IPS DF 4.7 (cell line): ENCODE measurements at regions not wholly inside any gene's neighbourhood (a gene's known extent, or its start where the extent isn't known, plus 50 kb on each side); places are given as distances from the start of the nearest gene placed in this dataset.

Source experiments
- DNase-seq: peaks from one replicate; pipeline ENCODE4 v3.0.0-alpha.2; 2013; ENCODE audit warnings: low spot score; ENCODE audit errors: extremely low read depth

DNA sequence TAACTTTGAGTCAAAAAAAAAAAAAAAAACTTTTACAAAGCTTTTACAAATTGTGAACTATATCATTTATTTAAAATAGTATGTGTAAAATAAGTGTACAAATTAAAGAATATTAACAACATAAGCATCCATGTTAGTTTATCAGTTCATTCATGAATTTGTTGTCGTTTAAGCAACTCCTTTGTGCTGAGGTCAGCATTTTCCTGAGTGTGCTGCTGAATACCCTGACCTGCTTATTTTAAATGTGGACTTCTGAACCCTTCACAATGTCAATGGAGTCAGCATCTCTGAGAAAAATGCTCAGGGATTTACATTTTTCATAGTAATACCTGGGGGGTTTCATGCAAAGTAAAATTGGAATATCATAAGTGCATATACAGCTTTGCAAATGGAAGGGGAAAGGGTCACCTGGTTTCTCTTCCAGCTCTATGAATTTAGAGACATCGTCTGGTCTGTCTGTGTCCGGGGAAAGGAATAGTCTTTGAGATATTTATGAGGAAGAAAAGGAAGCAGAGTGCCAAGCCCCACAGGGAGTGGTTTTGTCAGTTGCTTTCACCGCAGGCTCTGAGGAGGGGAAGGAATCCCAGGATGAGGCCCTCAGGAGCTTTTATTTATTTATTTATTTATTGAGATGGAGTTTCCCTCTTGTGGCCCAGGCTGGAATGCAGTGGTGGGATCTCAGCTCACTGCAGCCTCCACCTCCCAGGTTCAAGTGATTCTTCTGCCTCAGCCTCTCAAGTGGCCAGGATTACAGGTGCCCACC, 125.5 kb upstream of the SVIL start:
- DNase-seq = no peak

DNA sequence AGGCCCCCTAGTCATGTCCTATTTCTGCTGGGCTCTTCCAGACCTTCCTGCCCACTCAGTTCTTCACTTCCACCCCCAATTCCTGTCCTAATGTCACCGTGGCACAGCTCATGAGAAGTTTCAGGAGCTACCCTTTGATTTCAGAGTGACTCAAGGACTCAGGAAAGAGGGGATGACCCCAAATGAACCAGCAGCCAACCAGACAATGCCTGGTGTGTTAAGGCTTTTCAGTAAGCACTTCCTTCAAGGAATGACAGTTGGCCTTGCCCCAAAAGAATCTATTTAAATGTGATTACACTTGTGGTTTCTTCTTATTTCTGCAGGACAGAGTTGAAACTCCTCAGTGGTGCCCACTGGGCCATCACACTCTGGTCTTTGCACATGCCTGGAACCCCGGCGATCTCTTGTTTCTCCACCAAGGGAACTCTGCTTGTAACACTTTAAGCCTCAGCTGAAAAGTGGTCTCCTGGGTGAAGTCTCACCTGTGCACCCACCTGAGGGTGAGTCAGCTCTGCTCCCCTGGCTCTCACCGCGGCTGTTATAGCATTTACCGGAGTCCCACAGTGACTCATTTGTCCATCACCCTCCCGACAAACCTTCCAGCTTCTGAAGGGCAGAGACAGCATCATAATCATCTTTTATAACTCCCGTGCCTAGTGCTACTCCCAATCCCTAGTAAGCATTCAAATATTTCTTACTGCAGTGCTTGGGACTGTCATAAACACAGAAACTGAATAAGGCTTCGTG, 123.0 kb upstream of the SVIL start:
- DNase-seq = no peak

DNA sequence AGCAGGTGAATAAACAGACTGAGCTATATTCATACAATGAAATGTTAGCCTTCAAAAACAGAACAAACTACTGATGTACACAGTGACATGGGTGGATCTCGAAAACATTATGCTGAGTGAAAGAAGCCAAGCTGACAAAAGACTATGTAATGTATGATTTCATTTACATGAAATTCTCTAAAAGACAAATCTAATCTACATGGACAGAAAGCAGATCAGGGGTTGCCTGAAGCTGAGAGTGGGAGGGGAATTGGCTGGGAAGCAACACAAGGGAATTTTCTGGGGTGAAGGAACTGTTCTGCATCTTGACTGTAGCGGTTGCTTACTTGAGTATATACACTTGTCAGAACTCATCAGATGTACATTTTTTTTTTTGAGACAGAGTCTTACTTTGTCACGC, 121.7 kb upstream of the SVIL start:
- DNase-seq = no peak

DNA sequence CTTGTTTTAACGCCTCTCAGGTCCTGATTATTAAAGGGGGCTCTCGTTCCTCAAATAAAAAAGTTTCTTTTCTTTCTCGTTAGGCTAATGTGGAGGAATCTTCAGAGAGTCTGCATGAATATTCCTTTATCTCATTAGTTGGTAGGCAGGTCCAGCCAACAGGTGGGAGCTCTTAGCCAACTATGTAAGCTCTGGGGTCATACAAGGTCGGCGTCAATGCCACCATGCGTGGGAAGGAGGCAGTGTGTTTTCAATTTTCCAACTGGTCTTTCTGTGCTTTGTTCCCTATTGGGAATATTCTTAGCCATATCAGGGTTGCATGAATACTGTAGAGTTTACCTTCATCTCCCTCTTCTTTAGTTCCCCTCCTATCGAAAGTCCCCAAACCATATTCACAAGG, 118.5 kb upstream of the SVIL start:
- no peak for DNase-seq

DNA sequence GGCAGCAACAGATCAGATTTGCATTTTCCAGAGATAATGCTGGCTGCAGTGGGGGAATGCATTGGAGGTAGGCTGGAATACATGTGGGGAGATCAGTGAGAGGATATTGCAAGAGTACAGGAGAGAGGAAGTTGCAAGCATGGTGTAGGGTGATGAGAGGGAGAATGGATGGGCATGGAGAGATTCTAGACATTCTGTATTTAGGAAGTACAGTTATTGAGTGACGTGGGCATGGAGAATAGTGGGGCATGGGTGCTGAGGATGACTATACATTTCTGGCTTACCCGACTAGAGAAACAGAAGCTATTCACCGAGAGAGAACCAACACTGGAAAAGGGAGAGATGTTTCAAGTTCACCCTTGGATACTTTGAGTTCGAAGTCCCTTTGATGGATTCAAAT, 116.9 kb upstream of the SVIL start:
- no peak for DNase-seq

DNA sequence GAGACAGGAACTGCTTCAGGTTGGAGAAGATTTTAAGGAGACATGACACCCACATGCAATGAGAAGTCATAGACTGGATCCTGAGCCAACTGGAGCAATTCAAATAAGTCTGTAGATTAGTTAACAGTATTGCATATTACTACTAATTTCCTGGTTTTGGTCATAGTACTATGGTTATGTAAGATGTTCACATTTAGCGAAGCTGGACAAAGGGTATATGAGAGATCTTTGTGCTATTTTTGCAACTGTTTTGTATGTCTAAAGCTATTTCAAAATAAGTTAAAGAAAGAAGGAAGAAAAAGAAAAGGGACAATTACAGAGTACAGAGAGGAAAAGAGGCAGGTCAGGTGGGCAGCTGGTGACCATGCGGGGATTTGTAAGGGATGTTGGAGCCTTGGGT, 116.5 kb upstream of the SVIL start:
- no peak for DNase-seq

DNA sequence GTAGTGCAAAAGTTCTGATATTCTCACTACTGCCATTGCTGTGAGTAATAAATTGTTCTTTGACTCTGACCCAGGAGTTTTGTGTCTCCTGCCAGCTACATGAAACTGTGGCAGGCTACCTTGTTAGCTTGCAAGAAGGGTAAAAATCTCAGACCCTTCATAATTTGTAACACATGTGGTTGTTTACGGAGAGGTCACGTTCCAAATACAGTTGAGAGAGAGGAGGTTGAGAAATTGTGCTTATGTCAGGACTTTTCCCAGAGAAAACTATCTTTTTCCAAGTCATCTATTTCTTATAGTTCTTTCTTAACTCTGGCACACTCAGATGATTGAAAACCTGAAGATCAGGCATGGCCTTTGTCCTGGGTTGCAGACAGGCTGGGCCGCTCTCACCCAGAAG, 114.4 kb upstream of the SVIL start:
- no peak for DNase-seq

DNA sequence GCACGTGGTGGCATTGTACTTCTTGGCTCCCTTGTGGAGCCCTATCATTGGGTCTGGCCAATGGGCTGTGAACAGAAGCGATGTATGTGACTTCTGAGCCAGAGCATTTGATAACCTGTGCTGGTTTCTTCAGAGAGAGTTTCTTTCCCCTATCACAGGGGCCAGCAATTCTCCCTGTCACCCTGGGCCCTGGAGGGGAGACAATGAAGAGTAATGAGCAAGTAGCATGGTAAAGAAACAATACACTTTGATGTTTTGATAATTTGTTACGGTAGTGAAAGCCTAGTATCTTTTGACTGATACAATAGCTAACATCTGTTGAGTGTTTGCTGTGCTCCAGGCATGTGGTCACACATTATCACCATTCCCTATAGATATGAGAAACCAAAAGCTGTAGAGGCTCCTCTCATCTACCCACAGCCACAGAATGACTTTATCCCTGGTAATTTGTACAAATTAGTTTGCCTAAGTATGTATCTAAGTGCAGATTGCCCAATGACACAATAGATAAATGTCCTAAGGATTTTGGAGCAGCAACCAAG, 113.4 kb upstream of the SVIL start:
- DNase-seq = no peak

DNA sequence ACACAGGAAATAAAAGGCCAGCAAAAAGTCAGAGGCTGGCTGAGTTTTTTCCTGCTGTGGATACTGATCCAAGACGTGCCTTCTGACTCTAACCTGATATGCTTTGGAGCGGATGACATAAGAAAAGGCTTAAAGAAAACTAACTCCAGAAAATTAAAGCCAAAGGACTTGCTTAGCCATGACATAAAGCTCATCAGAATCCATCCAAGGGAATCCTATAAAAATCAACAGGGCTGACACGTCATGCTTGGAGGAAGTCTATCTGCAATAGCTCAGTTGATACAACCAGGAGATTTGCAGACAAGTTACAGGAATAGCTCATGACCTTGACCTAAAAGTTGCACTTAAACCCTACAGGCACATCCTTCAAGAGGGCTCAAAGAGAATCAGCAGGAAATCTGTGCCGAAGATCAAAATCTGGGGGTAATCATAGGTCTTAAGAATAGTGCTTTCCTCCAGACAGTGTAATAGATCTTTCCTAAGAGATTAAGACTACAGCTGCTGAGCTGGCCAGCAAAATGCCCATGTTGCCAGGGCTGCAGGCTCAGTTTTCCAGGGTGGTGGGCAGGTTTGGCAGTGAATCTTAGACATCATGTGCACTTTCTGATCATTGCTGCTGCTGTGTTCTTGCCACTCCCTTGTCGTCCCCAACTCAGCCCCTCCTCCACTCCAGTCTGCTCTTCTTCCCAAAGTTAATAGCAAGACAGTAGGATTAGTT, 111.5 kb upstream of the SVIL start:
- DNase-seq = no peak

DNA sequence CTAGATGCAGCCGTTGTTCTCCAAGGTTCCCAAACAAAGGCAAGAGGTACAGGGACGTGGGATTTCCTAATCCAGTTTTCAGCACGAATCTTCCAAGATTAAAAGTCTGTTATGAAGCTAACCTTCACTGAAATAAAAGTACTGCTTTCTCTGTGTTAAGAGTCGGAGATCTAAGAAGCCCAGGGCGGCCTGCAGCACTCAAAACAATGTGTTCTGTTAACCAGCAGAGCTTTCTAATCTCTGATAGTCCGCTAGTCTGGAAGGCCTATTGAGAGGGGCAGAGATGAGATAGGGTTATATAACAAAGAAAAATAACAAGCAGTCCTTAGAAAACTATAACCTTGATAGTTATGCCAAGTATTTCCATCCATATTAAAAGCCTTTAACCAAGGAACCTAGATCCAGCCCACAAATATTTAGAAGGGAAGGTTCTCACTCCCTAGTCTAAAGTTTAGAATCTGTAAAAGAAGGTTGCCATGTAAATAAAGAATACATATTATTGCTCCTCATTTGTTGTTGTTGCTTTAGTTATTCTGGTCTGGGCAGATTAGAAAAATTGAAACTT, 106.3 kb upstream of the SVIL start:
- DNase-seq = no peak

DNA sequence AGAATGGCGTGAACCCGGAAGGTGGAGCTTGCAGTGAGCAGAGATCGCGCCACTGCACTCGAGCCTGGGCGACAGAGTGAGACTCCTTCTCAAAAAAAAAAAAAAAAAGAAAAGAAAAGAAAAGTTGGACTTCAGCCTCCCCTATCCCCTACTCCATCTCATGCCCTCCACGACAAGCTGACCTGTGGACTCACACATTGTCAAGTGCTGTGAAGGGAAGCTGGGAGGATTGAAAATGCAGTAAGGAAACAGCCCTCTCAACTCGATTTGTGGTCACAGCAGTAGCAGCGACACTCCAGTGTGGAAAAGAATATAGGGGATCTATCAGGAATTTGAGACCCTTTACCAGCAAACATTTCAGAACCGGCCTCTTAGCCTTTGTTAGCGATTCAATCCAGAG, 103.6 kb upstream of the SVIL start:
- no peak for DNase-seq

DNA sequence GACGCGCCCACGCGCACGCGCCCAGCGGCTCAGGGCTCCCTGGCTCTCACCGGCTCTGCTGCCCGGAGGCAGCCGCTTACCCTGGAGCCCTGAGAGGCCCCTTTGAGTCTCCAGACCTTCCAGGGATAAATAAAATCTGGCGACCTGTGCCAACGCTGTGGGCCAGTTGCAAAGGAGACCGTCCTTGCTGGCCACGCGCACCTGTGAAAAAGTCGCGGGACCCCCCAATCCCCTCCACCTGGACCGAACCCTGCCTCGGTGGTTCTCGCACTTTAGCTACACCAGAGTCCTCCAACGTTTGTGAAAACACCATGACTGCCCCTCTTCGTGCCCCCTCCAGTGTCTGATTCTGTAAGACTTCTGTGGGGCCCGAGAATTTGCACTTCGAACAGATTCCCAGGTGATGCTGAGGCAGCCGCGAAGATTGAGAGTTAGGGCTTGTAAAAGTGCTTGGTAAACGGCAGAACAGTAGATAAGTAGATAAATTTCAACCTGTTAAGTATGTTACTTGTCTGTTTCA, 102.4 kb upstream of the SVIL start:
- DNase-seq = no peak

DNA sequence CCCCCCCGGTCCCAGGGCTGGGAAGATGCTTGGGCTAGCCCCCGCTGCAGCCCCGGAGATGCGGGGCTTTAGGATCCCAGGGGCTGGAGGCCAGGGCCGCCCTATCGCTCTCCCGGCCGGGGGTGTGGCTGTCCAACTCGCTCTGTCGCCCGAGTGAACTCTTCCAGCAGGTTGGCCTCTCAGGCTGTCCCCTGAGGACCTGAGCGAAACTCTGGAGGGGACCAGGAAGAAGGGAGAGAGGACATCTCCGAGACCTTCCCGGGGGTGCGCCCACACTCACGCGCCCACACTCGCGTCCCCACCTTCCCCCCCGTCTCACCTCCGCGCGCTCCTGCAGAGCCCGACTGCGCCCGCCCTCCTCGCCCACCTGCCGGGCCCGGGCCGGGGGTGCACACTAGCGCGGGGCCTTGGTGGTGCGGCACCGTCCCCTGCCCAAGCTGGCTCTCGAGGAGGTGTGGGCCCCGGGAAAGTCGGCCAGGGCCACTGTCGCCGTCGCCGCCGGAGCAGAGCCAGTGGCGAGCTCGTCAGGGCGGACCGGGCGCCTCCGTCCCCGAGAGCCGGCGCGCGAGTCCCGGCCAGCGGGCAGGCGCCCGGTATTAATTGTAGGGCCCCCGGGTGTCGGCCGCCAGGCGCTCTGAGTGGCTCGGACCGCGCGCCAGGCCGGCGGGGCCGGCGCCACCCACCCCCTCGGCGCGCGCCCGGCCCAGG, 101.7 kb upstream of the SVIL start:
- DNase-seq = no peak

DNA sequence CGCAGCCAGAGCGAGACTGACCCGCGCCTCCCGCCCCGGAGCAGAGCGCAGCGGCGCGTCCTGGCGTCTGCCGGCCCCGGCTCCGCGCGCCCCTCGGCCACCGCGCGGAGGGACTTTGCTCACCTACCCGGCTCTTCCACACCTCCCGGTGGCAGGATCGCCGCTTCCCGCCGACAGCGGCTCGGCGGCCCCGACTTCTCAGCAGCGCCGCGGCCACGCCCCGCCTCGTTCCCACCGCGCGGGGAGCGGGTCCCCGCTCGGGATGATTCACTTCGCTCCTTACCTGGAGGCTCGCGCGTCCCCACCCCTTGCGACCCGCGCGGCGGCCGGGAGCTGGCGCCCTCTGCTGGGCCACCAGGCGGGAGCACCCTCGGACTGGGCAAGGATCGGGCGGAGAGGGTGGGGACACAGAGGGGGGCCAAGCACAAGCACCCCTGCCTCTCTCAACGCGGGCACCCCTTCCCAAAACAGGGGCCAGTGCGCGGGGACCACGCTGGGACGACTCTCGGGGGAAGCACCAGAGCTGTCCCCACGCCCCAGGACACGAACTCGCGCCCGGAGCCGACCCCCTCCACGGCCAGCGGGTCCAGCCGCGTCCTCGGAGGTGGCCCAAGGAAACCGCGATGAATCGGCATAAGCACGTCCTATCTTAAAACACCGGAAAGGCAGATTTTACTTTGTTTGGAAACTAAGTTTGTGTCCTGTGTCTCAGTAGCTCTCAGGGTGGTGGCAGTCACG, 101.0 kb upstream of the SVIL start:
- no peak for DNase-seq

DNA sequence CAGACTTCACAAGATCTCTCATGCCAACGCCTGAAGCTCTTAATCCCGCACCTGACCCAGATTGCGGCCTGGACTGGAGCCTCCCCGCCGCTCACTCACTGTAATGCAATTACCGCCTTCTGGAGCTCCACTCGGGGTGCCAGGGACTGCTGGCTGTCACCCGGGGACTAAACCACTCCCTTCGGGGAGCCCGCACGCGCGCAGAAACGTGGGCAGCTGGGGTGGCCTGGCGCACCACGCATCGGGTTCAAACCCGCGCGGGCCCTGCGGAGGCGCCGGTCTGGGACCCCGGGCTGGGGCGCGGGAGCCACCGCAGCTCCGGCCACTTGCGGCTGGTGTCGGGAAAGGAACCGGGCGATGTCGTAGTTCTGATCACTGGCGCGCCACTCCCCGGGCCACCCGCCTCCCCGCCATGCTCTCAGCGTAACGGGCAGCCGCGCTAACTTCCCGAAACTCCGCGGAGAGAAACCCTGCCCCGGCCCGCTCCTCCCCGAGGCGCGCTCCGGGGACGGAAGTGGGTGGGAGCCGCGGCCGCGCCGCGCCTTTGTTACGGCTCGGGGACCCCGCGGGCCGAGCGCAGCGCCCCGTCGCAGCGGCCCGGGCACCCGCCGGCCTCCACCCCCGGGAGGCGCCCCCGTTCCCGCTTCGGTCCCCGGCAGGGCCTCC, 100.3 kb upstream of the SVIL start:
- DNase-seq = no peak

DNA sequence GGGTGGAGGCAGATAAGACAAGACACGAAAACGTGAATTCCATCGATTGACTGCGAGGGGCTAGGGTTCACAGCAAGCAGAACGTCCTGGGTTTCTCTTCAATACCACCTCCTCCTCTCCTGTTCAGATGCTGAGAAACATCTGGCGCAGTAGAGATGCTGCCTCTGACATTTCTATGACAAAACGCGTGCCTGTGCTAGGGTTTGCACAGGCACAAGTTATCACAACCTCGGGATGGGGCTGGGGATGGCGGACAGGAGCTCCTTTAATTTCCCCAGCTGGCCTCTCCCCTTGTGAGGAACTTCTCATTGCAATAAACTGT, 99.8 kb upstream of the SVIL start:
- no peak for DNase-seq

DNA sequence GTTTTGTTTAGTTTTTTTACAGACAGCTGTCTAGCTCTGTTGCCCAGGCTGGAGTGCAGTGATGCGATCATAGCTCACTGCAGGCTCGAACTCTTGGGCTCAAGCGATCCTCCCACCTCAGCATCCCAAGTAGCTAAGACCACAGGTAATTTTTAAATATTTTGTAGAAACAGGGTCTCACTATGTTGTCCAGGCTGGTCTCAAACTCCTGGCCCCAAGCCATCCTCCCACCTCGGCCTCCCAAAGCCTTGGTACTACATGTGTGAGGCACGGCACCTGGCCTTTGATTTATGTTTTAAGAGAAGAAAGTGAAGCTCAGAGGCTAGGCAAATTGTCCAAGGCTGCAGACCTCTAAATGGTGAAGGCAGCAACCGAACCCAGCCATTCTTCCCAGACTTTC, 98.6 kb upstream of the SVIL start:
- no peak for DNase-seq

DNA sequence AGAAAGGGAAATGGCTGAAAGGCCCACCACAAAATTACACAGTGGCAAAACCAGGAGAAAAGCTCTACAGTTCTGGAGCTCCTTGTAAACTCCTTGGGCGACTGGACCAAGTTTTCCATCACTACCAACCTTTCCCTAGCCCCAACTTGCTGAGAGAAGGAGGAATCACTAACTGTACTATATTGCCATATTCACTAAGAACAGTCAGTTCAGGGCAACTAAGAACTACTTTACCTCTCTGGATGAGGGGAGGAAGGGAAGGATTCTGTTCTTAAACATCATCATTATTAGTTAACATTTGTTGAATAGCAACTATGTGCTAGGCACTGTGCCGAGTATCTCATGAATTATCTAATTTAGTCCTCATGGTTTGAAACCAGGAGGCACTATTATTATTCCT, 98.1 kb upstream of the SVIL start:
- DNase-seq = no peak

DNA sequence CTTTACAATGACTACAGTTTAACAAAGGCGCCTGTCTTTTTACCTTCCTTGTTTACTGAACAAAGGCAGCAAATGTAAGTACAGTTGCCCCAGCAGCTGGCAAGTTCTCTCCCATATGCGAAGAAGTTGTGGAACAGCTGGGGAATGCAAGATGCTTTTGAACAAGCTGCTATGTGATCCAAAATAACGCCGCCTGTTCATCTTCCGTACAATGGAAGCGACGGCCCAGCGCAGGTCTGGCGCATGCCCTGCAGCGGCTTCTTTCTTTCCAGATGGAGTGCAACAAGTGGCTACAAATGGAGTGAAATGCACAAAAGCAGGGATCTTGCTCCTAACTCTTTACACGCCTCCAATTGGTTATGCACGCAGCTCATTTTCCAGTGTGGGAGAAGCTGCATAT, 97.0 kb upstream of the SVIL start:
- no peak for DNase-seq

DNA sequence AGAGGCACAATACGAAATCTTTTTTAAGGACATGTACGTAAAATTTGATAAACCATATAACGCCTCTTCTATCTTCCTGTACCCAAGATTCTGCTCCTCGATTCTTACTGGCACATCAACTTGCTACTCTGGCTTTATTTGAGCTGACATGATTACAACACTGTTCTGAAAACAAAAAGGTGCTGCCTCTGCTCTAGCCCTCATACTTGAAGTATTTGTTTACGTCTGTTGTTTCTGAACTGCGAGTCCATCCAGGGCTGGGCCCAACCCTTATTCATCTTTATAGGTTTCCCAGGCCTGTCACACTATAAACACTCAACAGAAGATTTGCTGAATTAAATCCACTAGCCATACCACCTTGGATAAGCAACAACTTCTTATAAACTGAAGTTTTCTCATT, 96.2 kb upstream of the SVIL start:
- DNase-seq = no peak
